GM12872 (cell line): ENCODE measurements at regions not wholly inside any gene's neighbourhood (a gene's known extent, or its start where the extent isn't known, plus 50 kb on each side); places are given as distances from the start of the nearest gene placed in this dataset.

Experiments
- TF ChIP-seq, protein P1 (sequence below): IDR thresholded peaks from 3 replicates; pipeline ENCODE4 v1.5.1; 2011; ENCODE audit warnings: low read depth, mild to moderate bottlenecking, low read length, moderate library complexity; ENCODE audit not compliant: insufficient read depth

DNA sequence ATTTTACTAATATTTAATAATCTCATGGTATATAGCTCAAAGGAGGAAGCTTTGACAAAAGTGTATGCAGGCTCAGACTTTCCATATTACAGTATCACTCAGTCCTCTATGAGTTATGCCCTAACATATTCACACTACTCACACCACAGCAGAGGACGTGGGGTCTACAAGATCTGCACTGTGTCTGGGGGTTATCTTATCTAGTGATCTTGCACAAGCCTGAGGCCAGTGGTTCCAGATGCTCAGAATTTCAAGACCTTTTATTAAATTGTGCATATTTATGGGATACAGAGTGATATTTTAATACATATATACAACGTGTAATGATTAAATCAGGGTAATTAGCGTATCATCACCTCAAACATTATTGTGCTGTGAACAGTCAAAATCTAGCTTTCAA, 933.1 kb downstream of the SQOR start:
- TF ChIP-seq, protein P1, sequence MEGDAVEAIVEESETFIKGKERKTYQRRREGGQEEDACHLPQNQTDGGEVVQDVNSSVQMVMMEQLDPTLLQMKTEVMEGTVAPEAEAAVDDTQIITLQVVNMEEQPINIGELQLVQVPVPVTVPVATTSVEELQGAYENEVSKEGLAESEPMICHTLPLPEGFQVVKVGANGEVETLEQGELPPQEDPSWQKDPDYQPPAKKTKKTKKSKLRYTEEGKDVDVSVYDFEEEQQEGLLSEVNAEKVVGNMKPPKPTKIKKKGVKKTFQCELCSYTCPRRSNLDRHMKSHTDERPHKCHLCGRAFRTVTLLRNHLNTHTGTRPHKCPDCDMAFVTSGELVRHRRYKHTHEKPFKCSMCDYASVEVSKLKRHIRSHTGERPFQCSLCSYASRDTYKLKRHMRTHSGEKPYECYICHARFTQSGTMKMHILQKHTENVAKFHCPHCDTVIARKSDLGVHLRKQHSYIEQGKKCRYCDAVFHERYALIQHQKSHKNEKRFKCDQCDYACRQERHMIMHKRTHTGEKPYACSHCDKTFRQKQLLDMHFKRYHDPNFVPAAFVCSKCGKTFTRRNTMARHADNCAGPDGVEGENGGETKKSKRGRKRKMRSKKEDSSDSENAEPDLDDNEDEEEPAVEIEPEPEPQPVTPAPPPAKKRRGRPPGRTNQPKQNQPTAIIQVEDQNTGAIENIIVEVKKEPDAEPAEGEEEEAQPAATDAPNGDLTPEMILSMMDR: no peak

DNA sequence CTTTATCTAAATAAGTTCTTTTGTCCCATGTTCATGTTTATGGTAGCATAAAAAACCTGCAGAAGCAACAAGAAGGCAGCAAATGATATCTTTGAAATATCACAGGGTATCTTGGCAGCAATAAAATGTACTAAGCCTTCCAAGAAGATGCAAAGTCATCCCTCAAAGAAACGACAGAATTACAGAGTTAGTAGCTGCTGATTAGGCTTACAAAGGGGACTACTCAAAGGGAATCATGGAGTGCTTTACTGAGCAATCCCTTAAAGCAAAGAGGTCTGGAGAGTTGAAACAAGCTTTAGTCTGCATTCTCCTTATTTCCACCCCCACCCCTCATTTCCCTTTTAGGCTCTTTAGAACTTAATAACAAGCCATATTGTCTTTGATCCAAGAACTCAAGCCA, 935.0 kb downstream of the SQOR start:
- TF ChIP-seq, protein P1: no peak

DNA sequence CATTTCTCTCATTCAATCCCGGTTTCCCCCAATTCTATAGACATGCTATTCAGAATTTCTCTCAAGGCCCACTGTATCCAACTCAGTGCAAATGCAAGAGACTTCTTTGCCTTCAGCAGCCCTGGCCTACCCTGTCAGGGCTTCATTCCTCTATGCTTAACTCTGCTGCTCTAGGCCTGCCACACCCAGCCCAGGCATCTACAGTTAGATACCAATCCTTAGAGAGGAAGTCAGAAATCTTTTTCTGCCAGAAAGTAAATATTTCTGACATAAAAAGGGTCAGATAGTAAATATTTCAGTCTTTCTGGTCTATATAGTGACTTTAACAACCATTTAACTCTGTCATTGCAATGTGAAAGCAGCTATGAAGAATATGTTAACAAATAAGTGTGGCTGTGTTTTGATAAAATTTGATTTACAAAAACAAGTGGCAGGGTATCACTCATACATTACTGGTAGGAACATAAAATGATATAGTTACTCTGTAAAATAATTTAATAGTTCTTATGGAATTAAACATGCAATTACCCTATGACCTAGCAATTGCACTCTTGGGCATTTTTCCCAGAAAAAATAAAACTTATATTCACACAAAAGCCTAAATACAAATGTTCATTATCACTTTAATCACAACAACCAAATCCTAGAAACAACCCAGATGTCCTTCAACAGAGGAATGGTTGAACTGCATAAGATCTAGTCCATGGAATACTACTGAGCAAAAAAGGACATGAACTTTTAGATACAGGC, 942.0 kb downstream of the SQOR start:
- TF ChIP-seq, protein P1: no peak

DNA sequence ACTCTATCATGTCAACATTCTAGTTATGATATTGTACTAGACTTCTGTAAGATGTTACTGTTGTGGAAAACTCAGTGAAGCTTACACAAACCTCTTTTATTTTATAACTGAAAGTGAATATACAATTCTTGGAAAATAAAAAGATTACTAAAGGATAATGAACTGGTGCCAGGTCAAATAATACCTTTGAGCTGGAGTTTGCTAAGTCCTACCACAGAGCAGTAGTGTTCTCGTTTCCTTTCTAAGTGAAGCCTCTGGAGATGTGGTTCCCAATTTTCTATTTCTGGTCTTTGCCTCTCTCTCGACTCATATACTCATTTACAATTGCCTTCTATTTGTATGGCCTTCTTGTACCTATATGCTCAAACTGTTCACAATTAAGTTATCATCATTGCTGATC, 942.9 kb downstream of the SQOR start:
- TF ChIP-seq, protein P1: no peak

DNA sequence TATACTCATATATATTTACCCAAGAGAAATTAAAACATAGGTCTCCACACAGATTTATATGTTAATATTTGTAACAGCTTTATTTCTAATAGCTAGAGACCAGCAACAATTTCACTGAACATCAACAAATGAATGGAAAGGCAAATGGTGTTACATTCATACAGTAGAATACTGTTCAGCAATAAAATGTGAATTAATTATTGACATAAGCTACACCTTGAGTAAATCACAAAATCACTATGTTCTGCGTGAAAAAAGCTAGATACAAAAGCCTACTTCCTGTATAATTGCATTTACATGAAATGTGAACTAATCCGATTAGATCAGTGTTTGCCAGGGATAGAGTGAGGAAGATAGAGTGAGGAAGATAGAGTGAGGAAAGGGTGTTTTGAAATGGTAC, 945.7 kb downstream of the SQOR start:
- TF ChIP-seq, protein P1: no peak

DNA sequence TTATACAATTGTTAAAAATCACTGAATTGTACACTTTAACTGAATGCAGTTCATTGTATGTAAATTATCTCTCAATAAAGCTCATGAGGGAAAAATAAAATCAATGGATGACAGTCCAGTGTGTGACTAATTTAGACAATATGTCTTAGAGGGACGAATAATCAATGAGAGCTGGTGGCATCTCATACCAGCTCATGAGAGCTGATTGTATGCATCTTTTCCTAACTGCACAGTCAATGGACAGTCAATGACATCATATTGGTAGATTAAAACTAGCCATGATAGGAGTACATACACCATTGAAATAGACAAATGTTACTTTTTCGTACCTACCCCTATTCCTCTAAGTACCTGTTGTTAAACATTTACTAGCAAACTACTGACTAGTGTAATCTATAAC, 946.1 kb downstream of the SQOR start:
- TF ChIP-seq, protein P1: no peak

DNA sequence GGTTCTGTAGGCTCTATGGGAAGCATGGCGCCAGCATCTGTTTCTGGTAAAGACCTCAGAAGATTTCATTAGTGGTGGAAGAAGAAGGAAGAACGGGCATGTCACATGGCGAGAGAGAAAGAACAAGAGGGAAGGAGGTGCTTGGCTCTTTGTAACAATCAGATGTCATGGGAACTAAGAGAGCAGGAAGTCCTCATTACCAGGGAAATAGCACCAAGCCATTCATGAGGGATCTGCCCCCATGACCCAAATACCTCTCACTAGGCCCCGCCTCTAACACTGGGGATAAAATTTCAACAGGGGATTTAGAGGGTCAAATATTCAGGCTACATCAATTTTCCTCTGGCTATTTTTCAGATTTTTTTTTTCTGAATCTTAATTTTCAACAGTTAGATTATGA, 954.3 kb downstream of the SQOR start:
- TF ChIP-seq, protein P1: no peak
